T-helper 2 cell treated with Interferon-gamma antibody and Interleukin-4, amounts not matched to agents 5 μg/mL and 100 μg/mL, for 36 hours (primary cell): ENCODE measurements at regions not wholly inside any gene's neighbourhood (a gene's known extent, or its start where the extent isn't known, plus 50 kb on each side); places are given as distances from the start of the nearest gene placed in this dataset.

ENCODE experiments used
- DNase-seq: peaks from one replicate; pipeline ENCODE4 v3.0.0; 2021; ENCODE audit warnings: low spot score
- H3K27ac Mint-ChIP-seq: one replicate; pipeline ENCODE4 v1.8.0; 2021; ENCODE audit warnings: mild to moderate bottlenecking, mixed read lengths
- H3K27me3 Mint-ChIP-seq: one replicate; pipeline ENCODE4 v1.8.0; 2021; ENCODE audit warnings: low read depth, mixed read lengths
- H3K36me3 Mint-ChIP-seq: one replicate; pipeline ENCODE4 v1.8.0; 2021; ENCODE audit warnings: low read depth, mixed read lengths
- H3K4me1 Mint-ChIP-seq: one replicate; pipeline ENCODE4 v1.8.0; 2021; ENCODE audit warnings: low read depth, mixed read lengths
- H3K4me3 Mint-ChIP-seq: one replicate; pipeline ENCODE4 v1.8.0; 2022; ENCODE audit warnings: mild to moderate bottlenecking, moderate library complexity, mixed read lengths
- H3K9me3 Mint-ChIP-seq: one replicate; pipeline ENCODE4 v1.8.0; 2021; ENCODE audit warnings: mixed read lengths

DNA sequence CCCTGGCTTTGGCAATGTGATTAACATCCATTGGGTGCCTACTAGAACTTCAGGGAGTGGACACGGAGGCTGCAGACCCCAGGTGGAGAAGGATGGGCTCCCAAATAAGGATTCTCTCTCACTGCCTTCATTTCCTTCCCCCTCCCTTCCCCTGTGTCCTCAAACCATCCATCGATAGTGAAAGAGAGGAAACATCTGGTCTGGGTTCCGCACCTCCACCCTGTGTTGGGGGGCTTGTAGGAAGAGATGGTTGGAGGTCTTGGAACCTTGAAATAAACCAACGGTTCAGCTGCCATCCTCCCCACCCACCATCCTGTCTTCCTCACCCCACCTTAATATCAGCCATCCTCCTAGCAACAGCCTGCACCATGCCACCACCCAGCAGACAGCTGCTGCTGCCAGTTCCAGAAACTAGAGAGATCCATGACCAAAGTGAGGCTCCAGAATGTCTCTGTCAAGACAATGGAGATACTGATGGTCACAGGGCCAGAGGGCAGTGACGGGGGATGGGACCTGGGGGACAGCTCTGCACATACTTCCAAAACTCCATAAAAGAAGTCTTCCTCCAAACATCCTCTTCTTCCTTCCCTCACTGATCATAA, 153.1 kb upstream of the CCND2 start:
- H3K36me3 Mint-ChIP-seq, result no peaks in the 10 kb centered on the region
- no peak for DNase-seq
- peaks cover 53% of the 10 kb centered on the region for H3K4me1 Mint-ChIP-seq
- peak overlapping the region; percentile 17 for H3K27ac Mint-ChIP-seq
- H3K27me3 Mint-ChIP-seq, result no peaks in the 10 kb centered on the region
- H3K9me3 Mint-ChIP-seq, result no peaks in the 10 kb centered on the region
- no peak overlapping the region for H3K4me3 Mint-ChIP-seq

GRCh38 chr12:4119157-4119761, 154.3 kb upstream of the CCND2 start:
- Mint-ChIP-seq H3K36me3 (no peaks in the 10 kb centered on the region), H3K27ac (peak overlapping the region; percentile 89), H3K27me3 (no peaks in the 10 kb centered on the region), H3K4me1 (peaks cover 59% of the 10 kb centered on the region), H3K4me3 (peak overlapping the region; percentile 80), H3K9me3 (no peaks in the 10 kb centered on the region)
- DNase-seq, result peak; percentile 77

DNA sequence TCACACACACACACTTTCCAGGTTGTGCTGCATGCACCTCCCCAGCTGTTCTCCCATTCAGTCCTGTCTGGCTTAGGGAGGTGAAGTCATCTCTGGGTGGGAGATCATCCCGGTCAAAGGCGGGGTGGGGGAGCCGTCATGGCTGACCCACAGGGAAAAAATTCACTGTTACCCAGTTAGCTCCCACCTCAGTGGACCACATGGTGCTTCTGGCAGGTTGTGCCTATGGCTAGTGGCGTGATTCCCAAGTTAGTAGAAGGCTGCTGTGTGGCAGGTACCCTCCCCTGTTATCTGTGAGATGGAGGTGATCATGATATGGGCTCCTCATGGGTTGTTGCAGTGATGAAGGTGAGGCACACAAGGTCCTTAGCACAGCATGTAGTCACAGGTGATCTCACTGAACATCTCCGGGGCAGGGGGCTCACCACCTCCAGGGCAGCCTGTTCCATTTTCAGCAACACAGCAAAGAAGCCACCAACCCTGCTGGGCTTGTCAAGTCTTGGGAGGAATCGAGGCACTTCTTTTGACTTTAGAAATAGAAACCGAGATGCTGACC, 154.9 kb upstream of the CCND2 start:
- Mint-ChIP-seq H3K27me3 (no peaks in the 10 kb centered on the region), H3K9me3 (no peaks in the 10 kb centered on the region), H3K36me3 (no peaks in the 10 kb centered on the region), H3K4me3 (peak overlapping the region; percentile 80), H3K4me1 (peaks cover 59% of the 10 kb centered on the region), H3K27ac (peak overlapping the region; percentile 89)
- peak; percentile 14 for DNase-seq

DNA sequence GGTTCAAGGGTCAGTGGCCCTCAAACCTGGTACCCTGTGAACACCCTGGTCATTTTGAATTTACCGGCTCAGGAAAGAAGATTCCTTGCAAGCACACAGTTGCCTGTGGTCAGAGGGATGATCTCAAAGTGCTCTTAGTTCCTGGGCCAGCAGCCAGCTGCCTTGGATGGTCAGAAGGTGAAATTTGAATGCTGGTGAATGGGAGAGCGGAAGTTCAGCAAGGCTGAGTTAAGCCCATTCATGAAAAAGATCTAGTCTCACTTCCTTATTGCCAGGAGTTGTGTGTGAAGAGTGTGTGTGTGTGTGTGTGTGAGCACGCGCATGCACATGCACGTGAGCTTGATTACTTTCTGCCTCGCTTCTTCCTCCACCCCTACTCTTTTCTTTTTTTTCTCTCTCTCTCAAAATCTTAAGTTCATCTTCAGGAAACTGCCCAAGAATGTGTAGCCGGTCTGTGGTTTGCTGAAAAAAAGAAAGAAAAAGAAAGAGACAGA, 155.5 kb upstream of the CCND2 start:
- Mint-ChIP-seq H3K9me3 (no peaks in the 10 kb centered on the region), H3K4me3 (peak overlapping the region; percentile 80), H3K27me3 (no peaks in the 10 kb centered on the region), H3K27ac (peak overlapping the region; percentile 89), H3K36me3 (no peaks in the 10 kb centered on the region), H3K4me1 (peaks cover 64% of the 10 kb centered on the region)
- peak; percentile 7 for DNase-seq

DNA sequence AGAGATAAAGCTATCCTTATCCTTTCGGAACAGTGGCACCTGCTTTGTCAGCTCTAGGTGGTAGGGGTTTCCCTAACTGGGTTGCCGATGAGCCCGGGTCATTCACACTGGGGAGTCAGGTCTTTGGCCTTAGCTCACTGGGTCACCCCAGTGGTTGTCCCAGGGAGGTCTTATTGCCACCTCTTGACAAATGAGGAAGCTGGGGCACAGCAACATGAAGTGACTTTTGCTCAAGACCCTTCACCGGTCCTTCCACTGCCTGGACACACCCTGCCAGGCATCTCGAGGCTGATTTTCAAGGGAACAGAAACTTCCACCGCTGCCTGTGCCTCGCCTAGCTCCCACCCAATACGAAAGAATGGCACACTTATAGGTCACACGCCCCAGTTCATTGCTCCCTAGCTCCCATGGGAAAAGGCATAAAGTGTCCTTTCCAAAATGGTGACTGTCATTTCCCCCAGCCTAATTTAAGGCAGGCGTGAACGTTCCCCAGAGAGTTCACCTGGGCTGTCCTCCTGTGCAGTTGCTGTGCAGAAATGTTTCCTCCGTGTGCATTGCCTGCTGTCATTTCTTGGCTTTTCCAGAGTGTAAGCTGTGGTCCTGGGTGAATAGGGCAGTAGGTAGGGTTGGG, 156.1 kb upstream of the CCND2 start:
- Mint-ChIP-seq H3K27me3 (no peaks in the 10 kb centered on the region), H3K4me1 (peaks cover 68% of the 10 kb centered on the region), H3K27ac (peak overlapping the region; percentile 89), H3K36me3 (no peaks in the 10 kb centered on the region), H3K9me3 (no peaks in the 10 kb centered on the region), H3K4me3 (peak overlapping the region; percentile 80)
- peak; percentile 2 for DNase-seq

GRCh38 chr12:4116251-4117111, 157.1 kb upstream of the CCND2 start:
- H3K4me3 Mint-ChIP-seq, result no peak overlapping the region

DNA sequence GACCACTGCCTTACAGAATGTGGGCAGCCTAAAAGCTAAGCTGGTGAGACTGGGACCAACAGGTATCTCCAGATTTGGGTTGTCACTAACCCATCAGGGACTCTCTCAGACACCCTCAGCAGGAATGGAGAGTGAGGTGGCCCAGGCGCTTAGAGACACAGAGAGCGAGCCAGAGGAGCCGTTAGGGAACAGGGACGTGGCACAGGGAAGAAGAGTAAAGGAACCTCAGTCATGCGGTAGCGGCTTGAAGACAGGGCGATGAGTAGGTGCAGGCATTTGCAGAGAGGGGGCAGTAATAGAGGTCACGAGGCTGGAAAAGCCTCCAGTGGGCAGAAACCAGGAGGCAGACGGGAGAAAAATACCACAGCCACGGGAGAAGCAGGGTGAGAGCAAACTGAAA, 158.0 kb upstream of the CCND2 start:
- DNase-seq, result peak; percentile 4
- Mint-ChIP-seq H3K36me3 (peaks cover 1% of the 10 kb centered on the region), H3K4me1 (peaks cover 72% of the 10 kb centered on the region), H3K27ac (peak overlapping the region; percentile 4), H3K9me3 (no peaks in the 10 kb centered on the region), H3K4me3 (peak overlapping the region; percentile 42), H3K27me3 (no peaks in the 10 kb centered on the region)

More at GRCh38 chr12:4116251-4117111, 157.1 kb upstream of the CCND2 start:
- DNase-seq, result peak; percentile 3
- peaks cover 73% of the 10 kb centered on the region for H3K4me1 Mint-ChIP-seq
- H3K36me3 Mint-ChIP-seq, result peaks cover 1% of the 10 kb centered on the region
- no peaks in the 10 kb centered on the region for H3K9me3 Mint-ChIP-seq
- no peaks in the 10 kb centered on the region for H3K27me3 Mint-ChIP-seq
- peak overlapping the region; percentile 28 for H3K27ac Mint-ChIP-seq

GRCh38 chr12:4114986-4115385, 158.6 kb upstream of the CCND2 start:
- Mint-ChIP-seq H3K36me3 (peaks cover 1% of the 10 kb centered on the region), H3K4me3 (no peak overlapping the region), H3K4me1 (peaks cover 70% of the 10 kb centered on the region), H3K27ac (peak overlapping the region; percentile 38), H3K9me3 (no peaks in the 10 kb centered on the region), H3K27me3 (no peaks in the 10 kb centered on the region)
- DNase-seq, result peak; percentile 4

DNA sequence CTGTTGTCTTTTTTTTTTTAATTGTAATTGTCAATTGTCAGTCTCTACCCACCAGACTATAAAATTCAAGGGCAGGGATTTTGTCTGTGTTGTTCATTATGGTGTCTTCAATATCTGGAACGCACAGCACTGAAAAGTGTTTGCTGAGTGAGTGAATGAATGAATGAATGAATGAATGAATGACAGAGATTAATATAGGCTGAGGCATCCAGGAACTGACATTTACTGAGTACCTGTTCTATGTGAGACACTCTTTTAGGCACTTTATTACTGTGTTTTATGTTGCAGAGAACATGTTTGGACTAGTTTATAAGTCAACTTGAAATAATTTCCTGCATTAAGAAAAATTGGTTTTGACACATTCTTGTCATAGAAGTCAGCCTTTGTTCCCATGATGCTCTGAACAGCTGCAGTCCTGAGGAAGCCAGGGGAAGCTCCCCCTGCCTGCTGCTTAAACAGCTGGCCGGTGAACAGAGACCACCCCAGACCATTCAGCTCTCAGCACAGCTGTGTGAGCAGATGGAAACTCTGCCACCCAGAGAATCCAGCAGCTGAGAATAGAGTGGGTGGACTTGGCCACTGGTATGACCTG, 160.7 kb upstream of the CCND2 start:
- H3K9me3 Mint-ChIP-seq, result no peaks in the 10 kb centered on the region
- H3K36me3 Mint-ChIP-seq, result peaks cover 1% of the 10 kb centered on the region
- no peaks in the 10 kb centered on the region for H3K27me3 Mint-ChIP-seq
- H3K4me1 Mint-ChIP-seq, result peaks cover 66% of the 10 kb centered on the region
- H3K4me3 Mint-ChIP-seq, result no peak overlapping the region
- no peak overlapping the region for H3K27ac Mint-ChIP-seq
- no peak for DNase-seq

DNA sequence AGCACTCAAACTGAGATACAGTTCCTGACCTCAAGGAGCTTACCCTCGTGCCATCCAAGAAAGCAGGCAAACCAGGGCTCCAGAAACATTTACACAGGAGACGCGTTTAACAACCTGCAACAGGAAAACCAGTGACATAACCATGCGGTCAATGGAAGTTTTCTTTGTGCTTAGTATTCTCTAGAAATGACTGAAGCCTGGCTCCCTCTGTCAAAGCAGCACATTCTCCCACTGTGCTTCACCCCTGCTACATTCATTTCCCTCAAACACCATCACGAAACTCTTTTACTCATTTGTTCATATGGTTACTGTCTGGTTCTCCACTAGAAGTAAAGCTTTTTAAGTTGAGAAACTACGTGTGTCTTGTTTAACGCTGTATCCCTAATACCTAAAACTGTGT, 161.3 kb upstream of the CCND2 start:
- Mint-ChIP-seq H3K27ac (no peak overlapping the region), H3K9me3 (no peaks in the 10 kb centered on the region), H3K4me3 (no peak overlapping the region), H3K27me3 (no peaks in the 10 kb centered on the region), H3K4me1 (peaks cover 66% of the 10 kb centered on the region), H3K36me3 (peaks cover 1% of the 10 kb centered on the region)
- peak; percentile 45 for DNase-seq

GRCh38 chr12:4111010-4111409, 162.6 kb upstream of the CCND2 start:
- Mint-ChIP-seq H3K9me3 (no peaks in the 10 kb centered on the region), H3K27ac (no peak overlapping the region), H3K27me3 (no peaks in the 10 kb centered on the region)

GRCh38 chr12:4109826-4110225, 163.7 kb upstream of the CCND2 start:
- Mint-ChIP-seq H3K36me3 (peaks cover 1% of the 10 kb centered on the region), H3K4me3 (no peak overlapping the region), H3K27me3 (no peaks in the 10 kb centered on the region), H3K4me1 (peaks cover 60% of the 10 kb centered on the region), H3K9me3 (no peaks in the 10 kb centered on the region), H3K27ac (no peak overlapping the region)
- no peak for DNase-seq

More at GRCh38 chr12:4111010-4111409, 162.6 kb upstream of the CCND2 start:
- Mint-ChIP-seq H3K4me1 (peaks cover 69% of the 10 kb centered on the region), H3K4me3 (no peak overlapping the region), H3K36me3 (peaks cover 1% of the 10 kb centered on the region)
- DNase-seq, result no peak

DNA sequence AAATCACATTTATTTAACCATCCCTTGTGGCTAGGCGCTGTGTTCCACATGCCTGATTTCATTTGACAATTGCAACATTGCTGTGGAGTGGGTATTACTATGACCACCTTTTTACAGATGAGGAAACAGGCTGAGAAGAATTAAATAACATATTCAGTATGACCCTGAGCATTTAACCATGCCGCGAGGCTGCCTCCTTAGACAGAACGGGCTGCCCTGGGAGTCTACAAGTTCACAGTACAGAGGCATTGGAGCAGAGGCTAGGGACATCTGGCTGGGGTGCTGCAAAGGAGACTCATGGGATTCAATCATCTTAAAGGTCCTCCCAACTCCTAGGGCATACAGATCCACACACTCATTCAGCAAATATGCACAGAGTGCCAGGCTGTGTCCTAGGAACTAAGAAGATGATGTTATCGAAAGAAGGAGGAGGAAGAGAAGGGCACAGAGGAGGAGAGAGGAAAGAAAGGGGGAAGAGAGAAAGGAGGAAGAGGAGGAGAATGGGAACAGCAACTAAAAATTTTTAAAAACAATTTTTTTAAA, 164.7 kb upstream of the CCND2 start:
- H3K4me1 Mint-ChIP-seq, result peaks cover 58% of the 10 kb centered on the region
- no peaks in the 10 kb centered on the region for H3K9me3 Mint-ChIP-seq
- DNase-seq, result no peak
- no peaks in the 10 kb centered on the region for H3K27me3 Mint-ChIP-seq
- H3K27ac Mint-ChIP-seq, result peak overlapping the region; percentile 57
- peaks cover 1% of the 10 kb centered on the region for H3K36me3 Mint-ChIP-seq
- no peak overlapping the region for H3K4me3 Mint-ChIP-seq
